ENCODE measurements at regions not wholly inside any gene's neighbourhood (a gene's known extent, or its start where the extent isn't known, plus 50 kb on each side); places are given as distances from the start of the nearest gene placed in this dataset.
"Not testable (repeated sequence)": the region's sequence is repeated elsewhere in the genome, so short reads cannot be mapped to it uniquely, and the experiment has no call there.

- H3K27ac ChIP-seq: no peak overlapping the region
- no peak overlapping the region for H3K4me3 ChIP-seq
- DNase-seq (ENCODE audit: low spot score in 2 of 2): no peak
- no peak for TF ChIP-seq EP300 (IDR thresholded peaks at IDR 0.05)
- TF ChIP-seq POLR2A (IDR thresholded peaks at IDR 0.05): no peak
- TF ChIP-seq, protein P1, sequence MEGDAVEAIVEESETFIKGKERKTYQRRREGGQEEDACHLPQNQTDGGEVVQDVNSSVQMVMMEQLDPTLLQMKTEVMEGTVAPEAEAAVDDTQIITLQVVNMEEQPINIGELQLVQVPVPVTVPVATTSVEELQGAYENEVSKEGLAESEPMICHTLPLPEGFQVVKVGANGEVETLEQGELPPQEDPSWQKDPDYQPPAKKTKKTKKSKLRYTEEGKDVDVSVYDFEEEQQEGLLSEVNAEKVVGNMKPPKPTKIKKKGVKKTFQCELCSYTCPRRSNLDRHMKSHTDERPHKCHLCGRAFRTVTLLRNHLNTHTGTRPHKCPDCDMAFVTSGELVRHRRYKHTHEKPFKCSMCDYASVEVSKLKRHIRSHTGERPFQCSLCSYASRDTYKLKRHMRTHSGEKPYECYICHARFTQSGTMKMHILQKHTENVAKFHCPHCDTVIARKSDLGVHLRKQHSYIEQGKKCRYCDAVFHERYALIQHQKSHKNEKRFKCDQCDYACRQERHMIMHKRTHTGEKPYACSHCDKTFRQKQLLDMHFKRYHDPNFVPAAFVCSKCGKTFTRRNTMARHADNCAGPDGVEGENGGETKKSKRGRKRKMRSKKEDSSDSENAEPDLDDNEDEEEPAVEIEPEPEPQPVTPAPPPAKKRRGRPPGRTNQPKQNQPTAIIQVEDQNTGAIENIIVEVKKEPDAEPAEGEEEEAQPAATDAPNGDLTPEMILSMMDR (IDR thresholded peaks at IDR 0.05): no peak
- no peak for TF ChIP-seq POLR2AphosphoS5 (IDR thresholded peaks at IDR 0.05)
- no peaks in the 10 kb centered on the region for H3K36me3 ChIP-seq
- no peaks in the 10 kb centered on the region for H3K9me3 ChIP-seq
- 63% methylated on average over 3 of the region's 3 CpGs for WGBS
- no peaks in the 10 kb centered on the region for H3K4me1 ChIP-seq
- no peaks in the 10 kb centered on the region for H3K27me3 ChIP-seq
Measured at GRCh38 chr12:83739607-83740006, 1052.9 kb downstream of the TMTC2 start.

- Histone ChIP-seq H3K27ac (no peak overlapping the region), H3K27me3 (no peaks in the 10 kb centered on the region), H3K36me3 (no peaks in the 10 kb centered on the region), H3K4me1 (no peaks in the 10 kb centered on the region), H3K4me3 (no peak overlapping the region), H3K9me3 (peaks cover 8% of the 10 kb centered on the region)
- 80% methylated on average over 3 of the region's 3 CpGs for WGBS
- TF ChIP-seq POLR2AphosphoS5 (IDR thresholded peaks at IDR 0.05) (no peak), POLR2A (IDR thresholded peaks at IDR 0.05) (no peak), EP300 (IDR thresholded peaks at IDR 0.05) (no peak)
- TF ChIP-seq, protein P1 (IDR thresholded peaks at IDR 0.05): no peak
- no peak for DNase-seq (ENCODE audit: low spot score in 2 of 2)
Measured at GRCh38 chr12:83710851-83711250, 1024.1 kb downstream of the TMTC2 start.

DNA sequence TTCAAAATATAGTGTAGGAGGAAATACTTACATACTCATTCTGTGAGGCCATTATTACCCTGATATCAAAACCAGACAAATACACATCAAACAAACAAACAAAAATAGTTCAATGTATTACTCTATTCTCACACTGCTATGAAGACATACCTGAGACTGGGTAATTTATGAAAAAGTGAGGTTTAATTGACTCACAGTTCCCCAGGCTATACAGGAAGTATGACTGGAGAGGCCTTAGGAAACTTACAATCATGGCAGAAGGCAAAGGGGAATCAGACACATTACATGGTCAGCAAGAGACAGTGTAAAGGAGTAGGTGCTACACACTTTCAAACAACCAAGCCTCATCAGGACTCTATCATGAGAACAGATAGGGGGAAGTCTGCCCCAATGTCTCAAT lies 1023.2 kb downstream of the TMTC2 start:
- Histone ChIP-seq H3K27me3 (no peaks in the 10 kb centered on the region), H3K27ac (no peak overlapping the region), H3K9me3 (peaks cover 8% of the 10 kb centered on the region), H3K36me3 (no peaks in the 10 kb centered on the region), H3K4me1 (no peaks in the 10 kb centered on the region), H3K4me3 (no peak overlapping the region)
- TF ChIP-seq POLR2A (IDR thresholded peaks at IDR 0.05): no peak
- TF ChIP-seq EP300 (IDR thresholded peaks at IDR 0.05): no peak
- TF ChIP-seq, protein P1 (IDR thresholded peaks at IDR 0.05): no peak
- no peak for TF ChIP-seq POLR2AphosphoS5 (IDR thresholded peaks at IDR 0.05)
- DNase-seq (ENCODE audit: low spot score in 2 of 2): no peak

DNA sequence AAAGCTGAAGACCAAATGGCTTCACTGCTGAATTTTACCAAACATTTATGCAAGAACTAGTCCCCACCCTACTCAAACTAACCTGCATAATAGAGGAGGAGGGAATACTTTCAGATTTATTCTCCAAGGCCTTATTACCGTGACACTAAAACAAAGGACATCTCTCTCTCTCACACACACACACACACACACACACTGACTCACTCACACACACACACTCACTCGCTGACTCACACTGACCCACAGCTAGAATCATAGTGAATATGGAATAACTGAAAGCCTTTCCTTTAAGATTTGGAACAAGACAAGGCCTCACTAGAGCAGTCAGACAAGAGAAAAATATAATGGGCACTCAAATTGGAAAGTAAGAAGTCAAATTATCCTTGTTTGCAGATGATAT lies 1014.1 kb downstream of the TMTC2 start:
- H3K4me3 ChIP-seq: no peak overlapping the region
- no peak overlapping the region for H3K27ac ChIP-seq
- no peak for DNase-seq (ENCODE audit: low spot score in 2 of 2)
- TF ChIP-seq EP300 (IDR thresholded peaks at IDR 0.05) (no peak), POLR2AphosphoS5 (IDR thresholded peaks at IDR 0.05) (no peak), POLR2A (IDR thresholded peaks at IDR 0.05) (no peak)
- TF ChIP-seq, protein P1 (IDR thresholded peaks at IDR 0.05): no peak
- no peaks in the 10 kb centered on the region for H3K36me3 ChIP-seq
- no peaks in the 10 kb centered on the region for H3K27me3 ChIP-seq
- no peaks in the 10 kb centered on the region for H3K4me1 ChIP-seq
- WGBS: 83% methylated on average over 2 of the region's 2 CpGs
- H3K9me3 ChIP-seq: peaks cover 2% of the 10 kb centered on the region

DNA sequence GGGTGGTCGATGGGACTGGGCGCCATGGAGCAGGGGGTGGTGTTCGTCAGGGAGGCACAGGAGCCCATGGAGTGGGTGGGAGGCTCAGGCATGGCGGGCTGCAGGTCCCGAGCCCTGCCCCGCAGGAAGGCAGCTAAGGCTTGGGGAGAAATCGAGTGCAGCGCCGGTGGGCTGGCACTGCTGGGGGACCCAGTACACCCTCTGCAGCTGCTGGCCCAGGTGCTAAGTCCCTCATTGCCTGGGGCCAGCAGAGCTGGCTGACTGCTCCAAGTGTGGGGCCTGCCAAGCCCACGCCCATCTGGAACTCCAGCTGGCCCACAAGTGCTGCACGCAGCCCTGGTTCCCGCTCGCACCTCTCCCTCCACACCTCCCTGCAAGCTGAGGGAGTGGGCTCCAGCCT lies 1009.6 kb downstream of the TMTC2 start:
- H3K9me3 ChIP-seq; H3K36me3 ChIP-seq; H3K4me1 ChIP-seq; H3K27ac ChIP-seq; H3K27me3 ChIP-seq; H3K4me3 ChIP-seq; DNase-seq (ENCODE audit: low spot score in 2 of 2): not testable (repeated sequence)
- 100% methylated on average over 2 of the region's 13 CpGs for WGBS

DNA sequence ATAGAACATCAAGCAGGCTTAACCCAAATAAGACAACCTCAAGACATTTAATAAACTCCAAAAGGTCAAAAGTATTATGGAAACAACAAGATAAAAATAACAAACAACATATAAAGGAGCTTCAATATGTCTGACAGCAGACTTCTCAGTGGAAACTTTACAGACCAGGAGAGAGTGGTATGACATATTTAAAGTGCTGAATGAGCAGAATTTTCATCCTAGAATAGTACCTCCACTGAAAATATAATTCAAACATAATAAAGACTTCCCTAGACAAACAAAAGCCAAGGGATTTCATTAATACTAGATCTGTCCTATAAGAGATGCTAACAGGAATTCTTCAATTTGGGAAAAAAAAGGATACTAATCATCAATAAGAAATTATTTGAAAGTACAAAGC lies 1005.0 kb downstream of the TMTC2 start:
- H3K36me3 ChIP-seq: no peaks in the 10 kb centered on the region
- H3K4me1 ChIP-seq: no peaks in the 10 kb centered on the region
- H3K4me3 ChIP-seq: no peak overlapping the region
- peaks cover 3% of the 10 kb centered on the region for H3K9me3 ChIP-seq
- DNase-seq (ENCODE audit: low spot score in 2 of 2): no peak
- TF ChIP-seq POLR2A (IDR thresholded peaks at IDR 0.05): no peak
- no peak for TF ChIP-seq EP300 (IDR thresholded peaks at IDR 0.05)
- TF ChIP-seq POLR2AphosphoS5 (IDR thresholded peaks at IDR 0.05): no peak
- TF ChIP-seq, protein P1 (IDR thresholded peaks at IDR 0.05): no peak
- no peak overlapping the region for H3K27ac ChIP-seq
- H3K27me3 ChIP-seq: no peaks in the 10 kb centered on the region
